ENCODE measurements at regions not wholly inside any gene's neighbourhood (a gene's known extent, or its start where the extent isn't known, plus 50 kb on each side); places are given as distances from the start of the nearest gene placed in this dataset.
A peak's percentile ranks its signal among the peaks of the same experiment; 100 is the strongest.
"Not testable (repeated sequence)": the region's sequence is repeated elsewhere in the genome, so short reads cannot be mapped to it uniquely, and the experiment has no call there.

- no peak for DNase-seq (ENCODE audit: low read depth)
Measured at GRCh38 chr2:7146151-7146550, 228.9 kb downstream of the RNF144A start.

DNA sequence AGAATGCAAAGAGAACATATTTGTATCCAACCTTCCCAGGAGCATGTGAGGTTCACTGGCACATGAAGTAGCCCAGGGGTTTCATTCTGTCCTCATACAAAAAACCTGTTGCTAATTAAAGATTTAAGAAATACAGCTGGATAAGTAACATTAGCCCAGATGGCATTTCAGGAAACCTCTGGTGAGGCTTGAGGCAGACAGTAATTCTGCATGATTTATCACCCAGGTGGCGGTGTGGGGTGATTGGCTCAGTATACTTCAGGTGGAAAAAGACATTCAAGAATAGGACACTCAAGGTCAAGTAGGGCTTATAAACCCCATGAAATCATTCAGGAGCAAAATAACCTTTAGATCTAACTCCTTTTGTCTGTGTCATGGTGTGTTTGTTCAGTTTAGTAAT lies 237.4 kb downstream of the RNF144A start:
- no peak for DNase-seq (ENCODE audit: low read depth)

GRCh38 chr2:7161501-7161900 lies 244.3 kb downstream of the RNF144A start:
- no peak for DNase-seq (ENCODE audit: low read depth)

GRCh38 chr2:7165736-7166135 lies 248.5 kb downstream of the RNF144A start:
- no peak for DNase-seq (ENCODE audit: low read depth)

DNA sequence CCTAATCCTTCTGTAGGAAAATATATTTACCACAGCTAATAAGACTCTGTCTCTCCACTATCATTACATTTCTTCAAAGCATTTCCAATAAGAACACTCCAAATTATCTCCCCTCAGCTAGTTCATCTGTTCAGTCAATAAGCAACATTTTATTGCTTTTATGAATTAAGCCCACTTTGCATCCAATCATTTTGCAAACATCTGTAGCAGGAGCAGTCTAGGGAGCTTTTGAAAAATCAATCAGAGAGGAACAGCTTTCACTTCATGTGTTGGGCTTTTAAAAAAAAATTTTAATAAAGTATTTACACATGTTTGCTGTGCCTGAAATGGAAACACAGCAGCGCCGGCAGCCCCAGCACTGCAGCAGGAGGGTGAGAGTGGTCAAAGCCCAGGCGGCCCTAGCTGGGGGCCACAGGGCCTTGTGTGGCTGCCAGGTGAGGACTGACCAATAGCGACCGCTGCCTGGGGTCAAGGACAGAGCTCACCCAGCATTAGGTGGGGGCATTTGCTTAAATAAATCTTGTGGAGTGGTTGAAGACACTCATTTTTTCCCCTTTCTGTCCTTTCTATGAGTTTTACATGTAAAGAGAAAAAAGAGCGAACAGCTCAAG lies 250.7 kb downstream of the RNF144A start:
- DNase-seq (ENCODE audit: low read depth): no peak

DNA sequence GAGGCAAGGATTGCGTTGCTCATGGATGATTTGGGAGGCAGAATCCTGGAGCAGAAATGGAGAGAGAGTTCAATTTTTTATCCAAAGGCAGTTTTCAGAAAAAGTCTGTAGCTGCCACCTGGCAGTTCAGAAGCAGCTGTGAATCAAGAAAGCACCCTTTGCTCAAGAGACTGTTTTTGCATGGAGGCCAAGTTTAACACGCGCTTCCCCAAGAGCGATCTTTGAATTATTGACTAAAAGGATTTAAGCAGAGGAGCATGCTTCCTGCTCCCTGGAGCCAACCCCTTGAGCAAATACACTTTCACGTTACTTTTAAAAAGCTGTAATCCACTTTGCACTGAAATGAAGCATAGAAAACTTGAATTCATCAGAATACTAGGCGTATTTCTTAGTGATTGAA lies 252.4 kb downstream of the RNF144A start:
- DNase-seq (ENCODE audit: low read depth): no peak

DNA sequence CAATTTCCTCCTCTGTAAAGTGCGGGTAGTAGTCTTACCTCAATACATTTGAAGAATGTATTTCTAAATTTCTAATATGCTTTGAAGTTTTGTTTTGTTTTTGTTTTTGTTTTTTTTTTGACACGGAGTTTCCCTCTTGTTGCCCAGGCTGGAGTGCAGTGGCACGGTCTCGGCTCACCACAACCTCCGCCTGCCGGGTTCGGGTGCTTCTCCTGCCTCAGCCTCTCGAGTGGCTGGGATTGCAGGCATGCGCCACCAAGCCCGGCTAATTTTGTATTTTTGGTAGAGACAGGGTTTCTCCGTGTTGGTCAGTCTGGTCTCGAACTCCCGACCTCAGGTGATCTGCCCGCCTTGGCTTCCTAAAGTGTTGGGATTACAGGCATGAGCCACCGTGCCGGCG lies 261.8 kb downstream of the RNF144A start:
- DNase-seq (ENCODE audit: low read depth): not testable (repeated sequence)

- DNase-seq (ENCODE audit: low read depth): no peak
Measured at GRCh38 chr2:7180638-7181370, 263.6 kb downstream of the RNF144A start.

- no peak for DNase-seq (ENCODE audit: low read depth)
Measured at GRCh38 chr2:7182525-7182924, 265.3 kb downstream of the RNF144A start.

DNA sequence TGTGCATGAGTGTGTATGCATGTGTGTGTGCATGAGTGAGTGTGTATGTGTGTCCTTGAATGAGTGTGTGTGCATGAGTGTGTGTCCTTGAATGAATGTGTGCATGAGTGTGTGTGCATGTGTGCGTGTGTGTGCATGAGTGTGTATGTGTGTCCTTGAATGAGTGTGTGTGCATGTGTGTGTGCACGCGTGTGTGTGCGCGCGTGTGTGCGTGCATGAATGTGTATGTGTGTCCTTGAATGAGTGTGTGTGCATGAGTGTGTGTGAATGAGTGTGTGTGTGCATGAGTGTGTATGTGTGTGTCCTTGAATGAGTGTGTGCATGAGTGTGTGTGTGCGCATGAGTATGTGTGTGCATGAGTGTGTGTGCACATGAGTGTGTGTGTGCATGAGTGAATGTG lies 271.9 kb downstream of the RNF144A start:
- no peak for DNase-seq (ENCODE audit: low read depth)

DNA sequence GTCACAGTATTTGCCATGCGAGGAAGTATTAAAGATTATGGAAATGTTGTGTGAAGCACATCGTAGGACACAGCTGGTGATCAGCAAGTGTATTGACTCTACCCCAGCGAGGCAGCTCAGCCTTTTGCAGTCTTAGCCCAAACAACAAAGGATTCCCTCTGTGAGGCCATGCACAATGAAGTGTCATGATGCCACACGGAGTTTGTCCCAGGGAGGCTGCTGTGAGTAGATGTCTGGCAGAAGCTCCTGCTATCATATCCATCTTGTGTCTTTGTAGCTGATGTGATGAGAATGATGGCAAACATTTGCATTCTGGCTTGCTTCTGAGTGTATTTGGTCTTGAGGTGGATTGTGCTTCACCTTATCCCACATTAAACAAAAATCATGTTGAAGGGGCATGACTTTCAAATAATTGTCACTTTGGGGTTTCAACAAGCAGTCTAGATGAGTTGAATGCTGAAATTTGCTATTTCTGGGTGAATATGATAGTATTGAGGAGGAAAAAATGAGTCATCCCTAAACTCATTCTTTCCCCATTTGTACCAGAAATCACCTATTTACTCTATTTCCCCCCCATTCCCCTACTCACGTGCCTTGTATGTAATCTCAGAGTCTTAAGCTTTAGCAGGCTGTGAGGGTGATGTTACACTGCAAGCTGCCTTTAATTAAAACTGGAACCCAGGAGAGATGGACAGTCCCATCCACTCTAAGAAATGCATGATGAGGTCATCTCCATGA lies 273.5 kb downstream of the RNF144A start:
- DNase-seq (ENCODE audit: low read depth): no peak

GRCh38 chr2:7191932-7192331 lies 274.7 kb downstream of the RNF144A start:
- DNase-seq (ENCODE audit: low read depth): no peak

- DNase-seq (ENCODE audit: low read depth): no peak
Measured at GRCh38 chr2:7193457-7193856, 276.2 kb downstream of the RNF144A start.

GRCh38 chr2:7194950-7195349 lies 277.7 kb downstream of the RNF144A start:
- no peak for DNase-seq (ENCODE audit: low read depth)

- no peak for DNase-seq (ENCODE audit: low read depth)
Measured at GRCh38 chr2:7196883-7197282, 279.7 kb downstream of the RNF144A start.

DNA sequence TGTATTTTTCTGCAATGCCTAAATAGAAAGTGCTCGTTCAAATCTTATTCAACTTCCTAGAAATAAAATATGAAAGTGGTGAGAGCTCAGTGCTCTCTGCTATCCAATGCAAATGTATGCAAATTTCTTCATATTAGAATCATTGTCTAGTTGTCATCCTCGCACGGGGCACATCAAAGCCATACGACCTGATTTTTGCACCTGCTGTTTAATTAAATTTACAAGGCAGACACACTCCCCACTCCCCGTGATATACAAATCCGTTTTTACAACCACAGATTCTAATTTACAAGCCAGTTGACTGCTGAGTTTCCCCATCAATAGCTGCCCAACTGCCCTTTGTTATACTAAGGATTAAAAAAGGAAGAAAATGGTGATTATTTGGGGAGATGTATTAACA lies 284.6 kb downstream of the RNF144A start:
- no peak for DNase-seq (ENCODE audit: low read depth)

DNA sequence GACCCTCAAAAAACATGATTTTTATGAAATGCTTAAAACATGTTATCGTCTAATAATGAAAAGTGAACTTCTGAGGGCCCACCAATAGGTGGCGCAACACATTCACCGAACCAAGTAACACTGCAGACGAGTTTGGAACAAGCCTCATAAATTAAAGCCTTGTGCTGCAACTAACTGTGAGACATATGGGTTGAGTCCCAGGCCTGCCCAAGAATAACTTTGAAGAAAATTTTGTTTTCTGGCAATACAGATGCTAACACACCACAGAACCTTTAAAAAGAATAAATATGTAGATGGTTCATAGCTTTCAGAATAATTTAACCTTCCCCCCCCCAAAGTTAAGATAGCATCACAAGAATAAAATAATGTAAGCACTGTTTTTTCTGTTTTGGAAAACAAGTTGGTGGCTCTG lies 285.9 kb downstream of the RNF144A start:
- DNase-seq (ENCODE audit: low read depth): peak; percentile 15

DNA sequence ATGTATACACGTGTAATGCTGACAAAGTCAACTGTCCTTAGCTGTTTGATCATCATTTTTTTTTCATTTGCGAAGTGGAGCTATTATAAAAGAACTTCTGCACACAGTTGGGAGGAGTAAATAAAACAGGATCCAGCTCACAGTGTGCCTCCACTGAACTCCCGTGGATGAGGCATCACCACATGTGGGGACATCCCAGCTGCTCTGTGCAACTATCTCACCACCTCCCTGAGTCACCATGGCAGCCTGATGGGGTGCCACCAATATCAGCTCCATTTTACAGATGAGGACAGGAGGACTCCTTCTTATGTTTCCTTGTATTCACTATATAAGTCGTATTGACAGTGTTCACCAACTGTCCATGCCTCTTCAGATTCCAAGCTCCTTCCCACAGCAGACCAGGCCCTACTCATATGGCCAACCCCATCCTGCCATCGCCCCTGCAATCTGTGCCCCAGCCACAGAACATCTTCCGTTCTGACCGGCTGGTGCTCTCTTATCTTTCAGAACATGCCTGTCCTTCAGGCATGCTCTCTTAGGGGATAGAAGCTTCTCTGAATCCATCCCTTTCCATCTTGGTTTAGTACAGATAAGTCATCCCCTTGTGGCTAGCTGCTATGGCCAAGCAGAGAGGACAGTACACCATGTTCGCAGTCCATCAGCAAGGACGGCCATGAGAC lies 288.1 kb downstream of the RNF144A start:
- DNase-seq (ENCODE audit: low read depth): peak; percentile 83

DNA sequence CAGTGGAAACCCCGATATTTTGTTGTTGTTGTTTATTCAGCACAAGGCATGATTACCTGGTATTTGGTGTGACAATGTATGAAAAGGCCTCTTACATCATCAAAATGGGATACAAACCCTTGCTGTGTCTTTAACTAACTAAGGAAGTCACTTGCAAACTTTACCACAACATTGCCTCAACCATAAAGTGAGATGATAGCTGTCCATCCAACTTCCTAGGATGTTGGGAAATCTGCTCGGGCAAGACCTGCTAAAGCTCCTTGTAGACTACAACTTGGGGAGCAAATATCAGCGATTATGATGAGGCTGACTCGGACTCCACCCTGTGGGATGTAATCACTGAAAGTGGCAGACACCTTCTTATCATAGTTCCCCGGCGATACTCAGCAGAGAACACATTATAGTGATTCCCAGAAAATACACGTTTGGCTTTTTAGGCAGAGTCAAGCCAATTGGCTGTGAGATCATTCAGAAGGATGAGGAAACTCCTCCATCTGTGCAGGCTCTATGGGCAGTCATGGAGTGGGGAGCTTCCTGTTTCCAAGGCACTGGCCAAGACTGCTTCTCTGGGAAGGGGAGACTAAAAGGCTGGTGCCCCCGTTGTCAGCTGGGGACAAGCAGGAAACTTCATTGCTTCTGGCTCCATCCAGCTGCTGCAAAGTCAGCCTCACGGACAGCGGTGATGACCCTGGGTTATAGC lies 289.0 kb downstream of the RNF144A start:
- no peak for DNase-seq (ENCODE audit: low read depth)

GRCh38 chr2:7207631-7208030 lies 290.4 kb downstream of the RNF144A start:
- DNase-seq (ENCODE audit: low read depth): no peak

GRCh38 chr2:7209757-7210555 lies 292.7 kb downstream of the RNF144A start:
- no peak for DNase-seq (ENCODE audit: low read depth)

Measured in CMK (cell line).